H9 (cell line): ENCODE measurements at regions not wholly inside any gene's neighbourhood (a gene's known extent, or its start where the extent isn't known, plus 50 kb on each side); places are given as distances from the start of the nearest gene placed in this dataset.

Source experiments
- DNase-seq: peaks from one replicate; pipeline ENCODE4 v3.0.0-alpha.2; 2017
- H2AFZ ChIP-seq: one replicate; pipeline ENCODE4 v1.6.1; 2013; ENCODE audit warnings: mild to moderate bottlenecking, low read length, control low read depth, moderate library complexity
- H2AK5ac ChIP-seq: 2 replicates; pipeline ENCODE4 v1.6.1; 2013; ENCODE audit warnings: low read length, control low read depth, mixed read lengths; ENCODE audit not compliant: insufficient read length
- H2BK120ac ChIP-seq: one replicate; pipeline ENCODE4 v1.6.1; 2013; ENCODE audit warnings: low read depth, mild to moderate bottlenecking, low read length, control low read depth, inconsistent platforms; ENCODE audit not compliant: poor library complexity, severe bottlenecking
- H2BK12ac ChIP-seq: 2 replicates; pipeline ENCODE4 v1.6.1; 2013; ENCODE audit warnings: low read length, control low read depth, mixed read lengths, low read depth; ENCODE audit not compliant: insufficient read length
- H2BK15ac ChIP-seq: 2 replicates; pipeline ENCODE4 v1.6.1; 2013; ENCODE audit warnings: low read depth, low read length, control low read depth
- H2BK20ac ChIP-seq: one replicate; pipeline ENCODE4 v1.6.1; 2013; ENCODE audit warnings: low read depth, mild to moderate bottlenecking, low read length, control low read depth, inconsistent platforms; ENCODE audit not compliant: poor library complexity, severe bottlenecking
- H2BK5ac ChIP-seq: 2 replicates; pipeline ENCODE4 v1.6.1; 2013; ENCODE audit warnings: low read length, control low read depth, mixed read lengths; ENCODE audit not compliant: insufficient read length
- H3K14ac ChIP-seq: 2 replicates; pipeline ENCODE4 v1.6.1; 2013; ENCODE audit warnings: low read length, control low read depth; ENCODE audit not compliant: insufficient read depth
- H3K18ac ChIP-seq: 2 replicates; pipeline ENCODE4 v1.6.1; 2013; ENCODE audit warnings: low read depth, mild to moderate bottlenecking, mixed read lengths, low read length, control low read depth; ENCODE audit not compliant: insufficient read length
- H3K23ac ChIP-seq: 2 replicates; pipeline ENCODE4 v1.6.1; 2013; ENCODE audit warnings: low read length, control low read depth, mixed read lengths, low read depth; ENCODE audit not compliant: insufficient read length
- H3K23me2 ChIP-seq: 2 replicates; pipeline ENCODE4 v1.6.1; 2013; ENCODE audit warnings: low read depth, mild to moderate bottlenecking, mixed read lengths, low read length, control low read depth; ENCODE audit not compliant: insufficient read length, poor library complexity, severe bottlenecking
- H3K27ac ChIP-seq: 2 replicates; pipeline ENCODE4 v1.5.1; 2013; ENCODE audit warnings: low read length, control low read depth, mixed read lengths, low read depth; ENCODE audit not compliant: insufficient read length
- H3K27me3 ChIP-seq: 2 replicates; pipeline ENCODE4 v1.6.1; 2013; ENCODE audit warnings: low read length, control low read depth, inconsistent platforms; ENCODE audit not compliant: insufficient read depth
- H3K4ac ChIP-seq: 2 replicates; pipeline ENCODE4 v1.6.1; 2013; ENCODE audit warnings: low read depth, mild to moderate bottlenecking, control low read depth, inconsistent platforms, low read length, moderate library complexity
- H3K4me1 ChIP-seq: 2 replicates; pipeline ENCODE4 v1.6.1; 2013; ENCODE audit warnings: low read length, control low read depth, inconsistent platforms; ENCODE audit not compliant: insufficient read depth
- H3K4me2 ChIP-seq: 2 replicates; pipeline ENCODE4 v1.6.1; 2013; ENCODE audit warnings: low read length, control low read depth, mixed read lengths; ENCODE audit not compliant: insufficient read length, insufficient read depth
- H3K56ac ChIP-seq: 2 replicates; pipeline ENCODE4 v1.6.1; 2013; ENCODE audit warnings: low read depth, mild to moderate bottlenecking, mixed read lengths, low read length, control low read depth; ENCODE audit not compliant: insufficient read length
- H3K79me1 ChIP-seq: 2 replicates; pipeline ENCODE4 v1.6.1; 2013; ENCODE audit warnings: low read depth, mild to moderate bottlenecking, moderate library complexity, low read length, control low read depth, inconsistent platforms; ENCODE audit not compliant: insufficient read depth, poor library complexity, severe bottlenecking
- H3K79me2 ChIP-seq: 2 replicates; pipeline ENCODE4 v1.6.1; 2013; ENCODE audit warnings: low read length, control low read depth, inconsistent platforms; ENCODE audit not compliant: insufficient read depth
- H3K9ac ChIP-seq: 2 replicates; pipeline ENCODE4 v1.6.1; 2013; ENCODE audit warnings: low read length, control low read depth, mixed read lengths; ENCODE audit not compliant: insufficient read length; ENCODE audit errors: extremely low read depth
- H3K9me3 ChIP-seq: one replicate; pipeline ENCODE4 v1.6.1; 2013; ENCODE audit warnings: low read depth, low read length, inconsistent platforms; ENCODE audit not compliant: control insufficient read depth
- H3T11ph ChIP-seq: one replicate; pipeline ENCODE4 v1.6.1; 2013; ENCODE audit warnings: mild to moderate bottlenecking, low read length, control low read depth, inconsistent platforms
- H4K20me1 ChIP-seq: one replicate; pipeline ENCODE4 v1.6.1; 2013; ENCODE audit not compliant: control insufficient read depth, insufficient read length, insufficient read depth
- H4K5ac ChIP-seq: 2 replicates; pipeline ENCODE4 v1.6.1; 2013; ENCODE audit warnings: low read depth, mild to moderate bottlenecking, mixed read lengths, low read length, control low read depth; ENCODE audit not compliant: insufficient read length
- H4K8ac ChIP-seq: replicated peaks from 2 replicates; pipeline ENCODE4 v1.6.1; 2013; ENCODE audit warnings: low read length, control low read depth, mixed read lengths, low read depth; ENCODE audit not compliant: insufficient read length
- H4K91ac ChIP-seq: 2 replicates; pipeline ENCODE4 v1.6.1; 2013; ENCODE audit warnings: low read depth, mild to moderate bottlenecking, moderate library complexity, mixed read lengths, low read length, control low read depth; ENCODE audit not compliant: insufficient read length
- H3K27ac Mint-ChIP-seq, 3 experiments: 2 replicates in 2 of 3; 3 replicates in 1 of 3; pipeline ENCODE4 v1.8.0; 2020 to 2021; ENCODE audit warnings: mixed read lengths in 3 of 3, mild to moderate bottlenecking in 1 of 3, moderate library complexity in 1 of 3
- H3K27me3 Mint-ChIP-seq: 2 replicates; pipeline ENCODE4 v1.8.0; 2021; ENCODE audit warnings: low read depth, mild to moderate bottlenecking, moderate library complexity, mixed read lengths
- H3K36me3 Mint-ChIP-seq, 3 experiments: 2 replicates in 2 of 3; 3 replicates in 1 of 3; pipeline ENCODE4 v1.8.0; 2020 to 2021; ENCODE audit warnings: low read depth in 3 of 3, mixed read lengths in 3 of 3; ENCODE audit not compliant: insufficient read depth in 1 of 3
- H3K4me1 Mint-ChIP-seq, 2 experiments: 2 replicates each; pipeline ENCODE4 v1.8.0; 2020; ENCODE audit warnings: mixed read lengths in 2 of 2
- H3K4me3 Mint-ChIP-seq, 2 experiments: 2 replicates in 1 of 2; 3 replicates in 1 of 2; pipeline ENCODE4 v1.8.0; 2020 to 2021; ENCODE audit warnings: mild to moderate bottlenecking in 2 of 2, mixed read lengths in 2 of 2, moderate library complexity in 1 of 2
- H3K9me3 Mint-ChIP-seq, 2 experiments: 2 replicates in 1 of 2; 3 replicates in 1 of 2; pipeline ENCODE4 v1.8.0; 2020; ENCODE audit warnings: mild to moderate bottlenecking in 2 of 2, mixed read lengths in 2 of 2, moderate library complexity in 1 of 2
- CTCF ChIP-seq: fragments of 200-600 bp; sonication (generic); conservative IDR thresholded peaks from 3 replicates; pipeline ENCODE4 v1.8.0; 2021; ENCODE audit warnings: antibody characterized with exemption, mild to moderate bottlenecking
- WGBS: extraction: QIAGEN DNeasy Blood & Tissue Kit; methylation state at CpG from one replicate; pipeline ENCODE4 v1.1.7; 2013; ENCODE audit warnings: missing lambda C conversion rate, low lambda C conversion rate, mixed read lengths; ENCODE audit not compliant: insufficient read length; ENCODE audit errors: extremely low coverage; 5-methylcytosine and 5-hydroxymethylcytosine counted together

GRCh38 chr3:23735535-23736326 lies 70.0 kb upstream of the UBE2E1 start:
- no peak overlapping the region for H2BK15ac ChIP-seq
- no peaks in the 10 kb centered on the region for H3K9me3 ChIP-seq
- TF ChIP-seq CTCF: no peak
- Mint-ChIP-seq H3K27ac (peak overlapping the region; percentile 31 to 60 (median 46); a peak in 5 of 7 replicates), H3K4me1 (peaks cover 40 to 51% of the 10 kb centered on the region in 2 experiments), H3K9me3 (no peaks in the 10 kb centered on the region; a peak in 2 of 5 replicates), H3K27me3 (peaks cover 4% of the 10 kb centered on the region), H3K36me3 (no peaks in the 10 kb centered on the region; a peak in 1 of 7 replicates), H3K4me3 (no peak overlapping the region)
- H3K18ac ChIP-seq: no peak overlapping the region
- H3K4me1 ChIP-seq: peaks cover 7% of the 10 kb centered on the region; the same call in 1 of the 2 replicates
- DNase-seq: no peak
- H3K79me2 ChIP-seq: no peaks in the 10 kb centered on the region
- no peak overlapping the region for H2BK12ac ChIP-seq
- no peak overlapping the region for H2BK20ac ChIP-seq
- H3K27ac ChIP-seq: no peak overlapping the region
- no peak overlapping the region for H4K91ac ChIP-seq
- no peaks in the 10 kb centered on the region for H4K20me1 ChIP-seq
- no peak overlapping the region for H2AK5ac ChIP-seq
- no peaks in the 10 kb centered on the region for H3K79me1 ChIP-seq
- no peaks in the 10 kb centered on the region for H3K23me2 ChIP-seq
- no peak overlapping the region for H3K4me2 ChIP-seq
- H3K14ac ChIP-seq: no peak overlapping the region
- H3K56ac ChIP-seq: no peak overlapping the region
- H2BK120ac ChIP-seq: no peak overlapping the region
- no peak overlapping the region for H2BK5ac ChIP-seq
- WGBS: no CpG with 5 or more reads among the region's 8 CpGs
- H2AFZ ChIP-seq: no peak overlapping the region
- H3T11ph ChIP-seq: no peak overlapping the region
- H4K5ac ChIP-seq: no peak overlapping the region
- no peak overlapping the region for H3K4ac ChIP-seq
- H3K23ac ChIP-seq: no peak overlapping the region
- H4K8ac ChIP-seq: no peak overlapping the region
- H3K27me3 ChIP-seq: no peaks in the 10 kb centered on the region
- H3K9ac ChIP-seq: no peak overlapping the region
